MM.1S (cell line): ENCODE measurements at regions not wholly inside any gene's neighbourhood (a gene's known extent, or its start where the extent isn't known, plus 50 kb on each side); places are given as distances from the start of the nearest gene placed in this dataset.

Experiments used
- DNase-seq: peaks from one replicate; pipeline ENCODE4 v3.0.0-alpha.2; 2015
- H2AFZ ChIP-seq: fragments of 300-600 bp; sonication (generic); 2 replicates; pipeline ENCODE4 v1.6.0; 2016; ENCODE audit warnings: antibody characterized with exemption, low read length
- H3F3A ChIP-seq: fragments of 300-600 bp; sonication (generic); 2 replicates; pipeline ENCODE4 v1.6.1; 2016; ENCODE audit warnings: mild to moderate bottlenecking, antibody characterized with exemption, low read length, moderate library complexity, mixed read lengths; ENCODE audit not compliant: insufficient read depth
- H3K27ac ChIP-seq: fragments of 300-600 bp; sonication (generic); 2 replicates; pipeline ENCODE4 v1.5.1; 2016; ENCODE audit warnings: mild to moderate bottlenecking, low read length
- H3K27me3 ChIP-seq: fragments of 300-600 bp; sonication (generic); replicated peaks from 2 replicates; pipeline ENCODE4 v1.6.0; 2016; ENCODE audit warnings: low read length; ENCODE audit not compliant: insufficient read depth
- H3K36me3 ChIP-seq: fragments of 300-600 bp; sonication (generic); replicated peaks from 2 replicates; pipeline ENCODE4 v1.6.1; 2016; ENCODE audit warnings: mild to moderate bottlenecking, low read length, mixed read lengths; ENCODE audit not compliant: insufficient read depth
- H3K4me1 ChIP-seq: fragments of 300-600 bp; sonication (generic); 2 replicates; pipeline ENCODE4 v1.6.1; 2016; ENCODE audit warnings: low read length, mixed read lengths
- H3K4me2 ChIP-seq: fragments of 300-600 bp; sonication (generic); 2 replicates; pipeline ENCODE4 v1.6.0; 2016; ENCODE audit warnings: low read depth, low read length
- H3K4me3 ChIP-seq: fragments of 300-600 bp; sonication (generic); 2 replicates; pipeline ENCODE4 v1.5.1; 2016; ENCODE audit warnings: low read length, mixed read lengths
- H3K79me2 ChIP-seq: fragments of 300-600 bp; sonication (generic); 2 replicates; pipeline ENCODE4 v1.6.1; 2016; ENCODE audit warnings: mixed run types, low read length, mixed read lengths
- H3K9ac ChIP-seq: fragments of 300-600 bp; sonication (generic); 2 replicates; pipeline ENCODE4 v1.6.1; 2016; ENCODE audit warnings: low read length, mixed read lengths
- H3K9me2 ChIP-seq: fragments of 300-600 bp; sonication (generic); replicated peaks from 2 replicates; pipeline ENCODE4 v1.6.1; 2016; ENCODE audit warnings: mild to moderate bottlenecking, low read length, mixed read lengths; ENCODE audit not compliant: insufficient read depth
- H3K9me3 ChIP-seq: fragments of 300-600 bp; sonication (generic); replicated peaks from 2 replicates; pipeline ENCODE4 v1.6.1; 2016; ENCODE audit warnings: mild to moderate bottlenecking, low read length, mixed read lengths; ENCODE audit not compliant: insufficient read depth
- H4K20me1 ChIP-seq: fragments of 300-600 bp; sonication (generic); 2 replicates; pipeline ENCODE4 v1.6.1; 2016; ENCODE audit warnings: mild to moderate bottlenecking, low read length, moderate library complexity, mixed read lengths; ENCODE audit not compliant: insufficient read depth
- EZH2 ChIP-seq: fragments of 300-600 bp; sonication (generic); optimal IDR thresholded peaks from 2 replicates; pipeline ENCODE3; 2017; ENCODE audit warnings: low read depth, mild to moderate bottlenecking, antibody characterized with exemption, low read length, mixed read lengths
- EZH2phosphoT487 ChIP-seq: fragments of 300-600 bp; sonication (generic); IDR thresholded peaks from 2 replicates; pipeline ENCODE4 v1.6.1; 2018; ENCODE audit warnings: antibody characterized with exemption, low read length
- TF ChIP-seq, protein P1 (sequence below): fragments of 300-600 bp; sonication (generic); IDR thresholded peaks from 2 replicates; pipeline ENCODE4 v1.5.1; 2016; ENCODE audit warnings: antibody characterized with exemption, low read length, mixed read lengths

DNA sequence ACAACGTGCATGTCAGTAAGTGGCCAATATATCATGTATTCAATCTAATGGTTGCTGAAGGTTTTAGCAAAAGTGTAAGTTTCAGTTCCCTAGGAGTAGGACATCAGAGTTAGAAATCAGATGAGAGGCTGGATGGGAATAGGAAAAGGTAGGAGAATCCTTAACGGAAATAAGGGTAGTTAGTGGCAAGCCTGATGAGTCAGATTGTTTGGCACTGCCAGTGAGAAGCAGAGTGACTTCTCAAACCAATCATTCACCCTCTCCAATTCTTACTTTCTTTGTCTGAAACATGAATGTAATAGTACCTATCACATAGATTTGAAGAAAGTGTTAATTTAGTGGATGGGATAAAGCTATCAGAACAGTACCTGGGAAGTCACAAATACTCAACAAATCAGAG, 894.0 kb downstream of the NTRK3 start:
- Histone ChIP-seq H4K20me1 (no peaks in the 10 kb centered on the region), H3K27ac (no peak overlapping the region), H3K4me3 (no peak overlapping the region), H3K4me1 (no peaks in the 10 kb centered on the region), H3K79me2 (no peaks in the 10 kb centered on the region), H3K9me2 (no peaks in the 10 kb centered on the region), H3K9ac (no peak overlapping the region), H2AFZ (no peak overlapping the region), H3K27me3 (no peaks in the 10 kb centered on the region), H3F3A (no peaks in the 10 kb centered on the region), H3K36me3 (no peaks in the 10 kb centered on the region), H3K9me3 (0 out of 2 replicates have a peak, but pooled peaks cover 3% of the 10 kb centered on the region), H3K4me2 (no peak overlapping the region)
- TF ChIP-seq EZH2: no peak
- no peak for TF ChIP-seq EZH2phosphoT487
- TF ChIP-seq, protein P1, sequence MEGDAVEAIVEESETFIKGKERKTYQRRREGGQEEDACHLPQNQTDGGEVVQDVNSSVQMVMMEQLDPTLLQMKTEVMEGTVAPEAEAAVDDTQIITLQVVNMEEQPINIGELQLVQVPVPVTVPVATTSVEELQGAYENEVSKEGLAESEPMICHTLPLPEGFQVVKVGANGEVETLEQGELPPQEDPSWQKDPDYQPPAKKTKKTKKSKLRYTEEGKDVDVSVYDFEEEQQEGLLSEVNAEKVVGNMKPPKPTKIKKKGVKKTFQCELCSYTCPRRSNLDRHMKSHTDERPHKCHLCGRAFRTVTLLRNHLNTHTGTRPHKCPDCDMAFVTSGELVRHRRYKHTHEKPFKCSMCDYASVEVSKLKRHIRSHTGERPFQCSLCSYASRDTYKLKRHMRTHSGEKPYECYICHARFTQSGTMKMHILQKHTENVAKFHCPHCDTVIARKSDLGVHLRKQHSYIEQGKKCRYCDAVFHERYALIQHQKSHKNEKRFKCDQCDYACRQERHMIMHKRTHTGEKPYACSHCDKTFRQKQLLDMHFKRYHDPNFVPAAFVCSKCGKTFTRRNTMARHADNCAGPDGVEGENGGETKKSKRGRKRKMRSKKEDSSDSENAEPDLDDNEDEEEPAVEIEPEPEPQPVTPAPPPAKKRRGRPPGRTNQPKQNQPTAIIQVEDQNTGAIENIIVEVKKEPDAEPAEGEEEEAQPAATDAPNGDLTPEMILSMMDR: no peak
- DNase-seq: no peak

DNA sequence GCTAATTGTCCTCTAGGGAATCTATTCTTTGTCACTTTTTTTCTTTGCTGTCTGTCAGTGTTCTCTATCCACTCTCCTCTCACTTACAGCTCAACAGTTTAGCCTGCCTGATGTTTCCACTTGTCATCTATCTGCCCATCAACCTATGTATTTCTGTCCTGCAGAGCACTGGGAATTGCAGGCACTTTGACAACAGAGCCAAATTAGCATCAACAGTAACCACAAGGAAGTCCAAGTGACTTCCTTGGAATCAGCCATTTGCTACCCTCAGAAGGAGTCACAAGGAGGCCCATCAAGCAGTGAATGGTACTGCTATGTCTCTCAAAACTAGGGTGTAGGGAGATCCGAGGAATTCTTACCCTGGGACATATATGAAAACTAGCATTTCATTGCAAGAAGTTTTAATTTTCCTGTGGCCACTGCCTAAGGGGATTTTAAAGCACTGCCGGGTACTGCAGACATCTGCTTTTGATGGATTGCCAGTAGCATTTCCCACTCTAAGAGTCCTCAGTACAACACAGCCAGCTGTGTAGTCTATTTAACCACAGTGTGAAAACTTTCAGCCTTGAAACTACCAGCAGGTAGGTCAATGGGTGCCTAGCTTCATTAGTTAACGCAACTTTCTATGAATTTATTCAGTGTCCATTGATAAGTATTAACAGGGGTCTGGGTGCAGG, 898.8 kb downstream of the NTRK3 start:
- Histone ChIP-seq H4K20me1 (no peaks in the 10 kb centered on the region), H3K4me1 (no peaks in the 10 kb centered on the region), H3K9me3 (no peaks in the 10 kb centered on the region), H3K36me3 (no peaks in the 10 kb centered on the region), H3K27ac (no peak overlapping the region), H2AFZ (no peak overlapping the region), H3K27me3 (no peaks in the 10 kb centered on the region), H3K79me2 (no peaks in the 10 kb centered on the region), H3F3A (no peaks in the 10 kb centered on the region), H3K4me2 (no peak overlapping the region), H3K9ac (no peak overlapping the region), H3K4me3 (no peak overlapping the region), H3K9me2 (no peaks in the 10 kb centered on the region)
- DNase-seq: no peak
- TF ChIP-seq, protein P1: no peak
- TF ChIP-seq EZH2phosphoT487 (no peak), EZH2 (no peak)

- H3K27me3 ChIP-seq: no peaks in the 10 kb centered on the region
- H3K9ac ChIP-seq: no peak overlapping the region
- TF ChIP-seq EZH2 (no peak), EZH2phosphoT487 (no peak)
- TF ChIP-seq, protein P1: no peak
- H4K20me1 ChIP-seq: no peaks in the 10 kb centered on the region
- no peak overlapping the region for H3K4me3 ChIP-seq
- H3K79me2 ChIP-seq: no peaks in the 10 kb centered on the region
- no peak for DNase-seq
- H3K27ac ChIP-seq: no peak overlapping the region
- no peaks in the 10 kb centered on the region for H3K36me3 ChIP-seq
- no peaks in the 10 kb centered on the region for H3K9me2 ChIP-seq
- H3K4me2 ChIP-seq: no peak overlapping the region
- H3K9me3 ChIP-seq: no peaks in the 10 kb centered on the region
- H3K4me1 ChIP-seq: no peaks in the 10 kb centered on the region
- H3F3A ChIP-seq: no peaks in the 10 kb centered on the region
- no peak overlapping the region for H2AFZ ChIP-seq
Measured at GRCh38 chr15:87355946-87356345, 900.6 kb downstream of the NTRK3 start.
